ENCODE measurements at regions not wholly inside any gene's neighbourhood (a gene's known extent, or its start where the extent isn't known, plus 50 kb on each side); places are given as distances from the start of the nearest gene placed in this dataset.
"Not testable (repeated sequence)": the region's sequence is repeated elsewhere in the genome, so short reads cannot be mapped to it uniquely, and the experiment has no call there.

- H3K27ac ChIP-seq = no peak overlapping the region
- no peak overlapping the region for H3K4me3 ChIP-seq
- H3K9ac ChIP-seq (ENCODE audit: insufficient read length) = no peak overlapping the region
- no peak for TF ChIP-seq POLR2AphosphoS5 (IDR thresholded peaks at IDR 0.05; ENCODE audit: borderline replicate concordance, low read depth, low read length)
- TF ChIP-seq FOXP2 (optimal IDR thresholded peaks at IDR 0.05; ENCODE audit: control extremely low read depth, extremely low read length, insufficient read depth) = no peak
- no peak for TF ChIP-seq EZH2 (IDR thresholded peaks at IDR 0.05)
- no peak for DNase-seq (ENCODE audit: low read depth, low spot score)
- no peaks in the 10 kb centered on the region for H3K9me3 ChIP-seq (ENCODE audit: low read depth, low read length)
- H3K36me3 ChIP-seq (ENCODE audit: insufficient read depth, low read length) = no peaks in the 10 kb centered on the region
Observed at GRCh38 chr5:66382152-66382551, 214.0 kb upstream of the MAST4 start.

DNA sequence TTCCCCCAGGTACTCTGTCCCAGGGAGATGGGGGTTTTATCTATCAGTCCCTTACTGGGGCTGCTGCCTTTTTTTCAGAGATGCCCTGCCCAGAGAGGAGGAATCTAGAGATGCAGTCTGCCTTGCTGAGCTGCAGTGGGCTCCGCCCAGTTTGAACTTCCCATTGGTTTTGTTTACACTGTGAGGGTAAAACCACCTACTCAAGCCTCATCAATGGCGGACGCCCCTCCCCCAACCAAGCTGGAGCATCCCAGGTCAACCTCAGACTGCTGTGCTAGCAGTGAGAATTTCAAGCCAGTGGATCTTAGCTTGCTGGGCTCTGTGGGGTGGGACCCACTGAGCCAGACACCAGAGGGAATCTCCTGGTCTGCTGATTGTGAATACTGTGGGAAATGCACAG is 191.0 kb upstream of the MAST4 start:
- H3K9ac ChIP-seq (ENCODE audit: insufficient read length); H3K9me3 ChIP-seq (ENCODE audit: low read depth, low read length); H3K27ac ChIP-seq; H3K36me3 ChIP-seq (ENCODE audit: insufficient read depth, low read length); DNase-seq (ENCODE audit: low read depth, low spot score); H3K4me3 ChIP-seq: not testable (repeated sequence)

- no peak overlapping the region for H3K4me3 ChIP-seq
- H3K9ac ChIP-seq (ENCODE audit: insufficient read length) = no peak overlapping the region
- H3K27ac ChIP-seq = no peak overlapping the region
- H3K9me3 ChIP-seq (ENCODE audit: low read depth, low read length) = no peaks in the 10 kb centered on the region
- no peak for TF ChIP-seq FOXP2 (optimal IDR thresholded peaks at IDR 0.05; ENCODE audit: control extremely low read depth, extremely low read length, insufficient read depth)
- TF ChIP-seq EZH2 (IDR thresholded peaks at IDR 0.05) = no peak
- no peak for TF ChIP-seq POLR2AphosphoS5 (IDR thresholded peaks at IDR 0.05; ENCODE audit: borderline replicate concordance, low read depth, low read length)
- no peaks in the 10 kb centered on the region for H3K36me3 ChIP-seq (ENCODE audit: insufficient read depth, low read length)
- DNase-seq (ENCODE audit: low read depth, low spot score) = no peak
Observed at GRCh38 chr5:66406761-66407336, 189.3 kb upstream of the MAST4 start.

DNA sequence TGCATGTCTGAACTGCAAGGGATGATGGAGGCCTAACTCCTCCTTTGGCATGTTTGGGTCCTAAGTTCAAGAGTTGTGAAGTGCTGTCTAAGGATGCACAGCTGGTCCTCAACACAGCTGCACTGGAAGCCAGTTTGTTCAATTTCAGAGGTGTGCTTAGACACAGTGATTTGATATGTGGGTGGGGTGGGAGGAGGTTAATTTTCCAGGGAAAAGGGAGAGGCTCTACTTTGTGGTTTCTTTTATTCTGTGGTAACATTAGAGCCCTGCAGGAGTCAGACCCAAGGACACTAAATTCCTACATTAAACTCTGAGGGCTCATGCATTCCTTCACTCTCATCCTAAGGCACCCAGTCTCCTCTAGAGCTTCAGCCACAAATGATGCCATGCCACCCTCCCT is 188.4 kb upstream of the MAST4 start:
- DNase-seq (ENCODE audit: low read depth, low spot score) = no peak
- H3K9ac ChIP-seq (ENCODE audit: insufficient read length) = no peak overlapping the region
- H3K36me3 ChIP-seq (ENCODE audit: insufficient read depth, low read length) = no peaks in the 10 kb centered on the region
- no peak overlapping the region for H3K4me3 ChIP-seq
- no peak overlapping the region for H3K27ac ChIP-seq
- TF ChIP-seq POLR2AphosphoS5 (IDR thresholded peaks at IDR 0.05; ENCODE audit: borderline replicate concordance, low read depth, low read length) (no peak), EZH2 (IDR thresholded peaks at IDR 0.05) (no peak), FOXP2 (optimal IDR thresholded peaks at IDR 0.05; ENCODE audit: control extremely low read depth, extremely low read length, insufficient read depth) (no peak)
- H3K9me3 ChIP-seq (ENCODE audit: low read depth, low read length) = no peaks in the 10 kb centered on the region

DNA sequence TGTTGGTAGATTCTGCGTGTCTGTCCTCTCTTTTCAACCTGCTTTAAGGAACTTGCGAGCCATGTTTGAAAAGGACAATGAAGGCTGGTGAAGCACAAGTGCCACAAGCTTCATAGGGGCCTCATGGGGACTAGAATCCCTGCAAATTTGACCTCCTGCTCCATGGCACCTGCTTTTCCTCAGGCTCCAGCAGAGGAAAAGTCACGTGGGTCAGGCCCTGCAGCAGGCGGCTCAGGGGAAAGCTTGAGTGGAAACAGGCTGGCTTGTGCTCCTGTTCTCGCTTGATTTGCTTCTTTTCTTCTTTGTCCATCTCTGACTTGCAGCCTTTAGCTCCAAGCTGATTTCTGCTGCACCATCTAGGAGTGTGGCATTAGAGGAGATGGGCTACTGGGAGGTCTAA is 187.6 kb upstream of the MAST4 start:
- Histone ChIP-seq H3K36me3 (ENCODE audit: insufficient read depth, low read length) (no peaks in the 10 kb centered on the region), H3K9ac (ENCODE audit: insufficient read length) (no peak overlapping the region), H3K27ac (no peak overlapping the region), H3K9me3 (ENCODE audit: low read depth, low read length) (no peaks in the 10 kb centered on the region), H3K4me3 (no peak overlapping the region)
- no peak for DNase-seq (ENCODE audit: low read depth, low spot score)
- TF ChIP-seq EZH2 (IDR thresholded peaks at IDR 0.05) (no peak), POLR2AphosphoS5 (IDR thresholded peaks at IDR 0.05; ENCODE audit: borderline replicate concordance, low read depth, low read length) (no peak), FOXP2 (optimal IDR thresholded peaks at IDR 0.05; ENCODE audit: control extremely low read depth, extremely low read length, insufficient read depth) (no peak)

GRCh38 chr5:66410122-66410521 is 186.1 kb upstream of the MAST4 start:
- Histone ChIP-seq H3K36me3 (ENCODE audit: insufficient read depth, low read length) (no peaks in the 10 kb centered on the region), H3K27ac (no peak overlapping the region), H3K9me3 (ENCODE audit: low read depth, low read length) (no peaks in the 10 kb centered on the region), H3K4me3 (no peak overlapping the region), H3K9ac (ENCODE audit: insufficient read length) (no peak overlapping the region)
- no peak for DNase-seq (ENCODE audit: low read depth, low spot score)
- TF ChIP-seq EZH2 (IDR thresholded peaks at IDR 0.05) (no peak), FOXP2 (optimal IDR thresholded peaks at IDR 0.05; ENCODE audit: control extremely low read depth, extremely low read length, insufficient read depth) (no peak), POLR2AphosphoS5 (IDR thresholded peaks at IDR 0.05; ENCODE audit: borderline replicate concordance, low read depth, low read length) (no peak)

- no peaks in the 10 kb centered on the region for H3K9me3 ChIP-seq (ENCODE audit: low read depth, low read length)
- no peaks in the 10 kb centered on the region for H3K36me3 ChIP-seq (ENCODE audit: insufficient read depth, low read length)
- no peak for TF ChIP-seq FOXP2 (optimal IDR thresholded peaks at IDR 0.05; ENCODE audit: control extremely low read depth, extremely low read length, insufficient read depth)
- no peak for TF ChIP-seq EZH2 (IDR thresholded peaks at IDR 0.05)
- TF ChIP-seq POLR2AphosphoS5 (IDR thresholded peaks at IDR 0.05; ENCODE audit: borderline replicate concordance, low read depth, low read length) = no peak
- no peak overlapping the region for H3K27ac ChIP-seq
- no peak overlapping the region for H3K4me3 ChIP-seq
- H3K9ac ChIP-seq (ENCODE audit: insufficient read length) = no peak overlapping the region
- DNase-seq (ENCODE audit: low read depth, low spot score) = no peak
Observed at GRCh38 chr5:66411701-66412100, 184.5 kb upstream of the MAST4 start.

GRCh38 chr5:66413931-66414330 is 182.3 kb upstream of the MAST4 start:
- no peak for TF ChIP-seq POLR2AphosphoS5 (IDR thresholded peaks at IDR 0.05; ENCODE audit: borderline replicate concordance, low read depth, low read length)
- no peak for TF ChIP-seq FOXP2 (optimal IDR thresholded peaks at IDR 0.05; ENCODE audit: control extremely low read depth, extremely low read length, insufficient read depth)
- TF ChIP-seq EZH2 (IDR thresholded peaks at IDR 0.05) = no peak
- no peak overlapping the region for H3K9ac ChIP-seq (ENCODE audit: insufficient read length)
- H3K9me3 ChIP-seq (ENCODE audit: low read depth, low read length) = no peaks in the 10 kb centered on the region
- no peaks in the 10 kb centered on the region for H3K36me3 ChIP-seq (ENCODE audit: insufficient read depth, low read length)
- no peak overlapping the region for H3K27ac ChIP-seq
- DNase-seq (ENCODE audit: low read depth, low spot score) = no peak
- no peak overlapping the region for H3K4me3 ChIP-seq

GRCh38 chr5:66415208-66415607 is 181.0 kb upstream of the MAST4 start:
- no peaks in the 10 kb centered on the region for H3K9me3 ChIP-seq (ENCODE audit: low read depth, low read length)
- H3K4me3 ChIP-seq = no peak overlapping the region
- no peak overlapping the region for H3K9ac ChIP-seq (ENCODE audit: insufficient read length)
- no peak for DNase-seq (ENCODE audit: low read depth, low spot score)
- TF ChIP-seq POLR2AphosphoS5 (IDR thresholded peaks at IDR 0.05; ENCODE audit: borderline replicate concordance, low read depth, low read length) (no peak), EZH2 (IDR thresholded peaks at IDR 0.05) (no peak), FOXP2 (optimal IDR thresholded peaks at IDR 0.05; ENCODE audit: control extremely low read depth, extremely low read length, insufficient read depth) (no peak)
- H3K27ac ChIP-seq = peak overlapping the region; percentile 16; the same call in 1 of the 2 replicates
- H3K36me3 ChIP-seq (ENCODE audit: insufficient read depth, low read length) = no peaks in the 10 kb centered on the region

All from SK-N-MC (cell line).